ENCODE measurements at regions not wholly inside any gene's neighbourhood (a gene's known extent, or its start where the extent isn't known, plus 50 kb on each side); places are given as distances from the start of the nearest gene placed in this dataset.

DNA sequence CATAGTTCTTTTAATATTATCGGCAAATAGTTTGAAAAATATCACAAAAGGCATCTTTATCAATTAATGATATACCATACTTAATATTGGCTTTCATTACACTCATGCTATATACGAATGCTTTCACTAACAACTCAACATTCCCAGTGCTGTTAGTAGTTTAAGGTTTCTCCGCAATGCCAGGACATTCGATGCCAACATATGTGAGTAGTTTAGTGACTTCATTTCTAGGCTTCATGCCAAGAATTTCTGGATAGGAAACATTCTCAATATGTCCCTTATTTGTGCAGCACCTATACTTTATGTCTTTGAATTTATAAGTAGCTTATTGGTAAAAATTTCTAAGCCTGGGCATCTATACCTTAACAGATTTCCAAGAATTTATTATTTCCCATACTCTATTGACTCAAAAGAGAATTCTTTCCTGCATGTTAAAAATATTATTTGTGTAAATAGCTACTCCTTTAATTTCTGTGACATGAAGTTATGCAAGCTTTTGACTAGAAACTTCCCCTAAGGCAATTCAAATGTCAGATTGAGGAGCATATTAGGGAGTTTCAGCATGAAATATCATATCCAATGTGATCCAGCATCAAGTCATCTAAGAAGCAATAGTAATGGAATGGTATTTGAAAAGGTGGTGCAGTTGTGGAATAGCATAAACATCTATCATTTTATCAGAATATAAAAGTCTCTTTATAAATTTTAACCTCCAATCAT, 236.0 kb upstream of the STXBP5 start:
- WGBS, 2 donors, result 21 to 62% methylated on average over 4 of the region's 4 CpGs
- ATAC-seq (ENCODE audit: insufficient read depth, low FRiP score), result no peak
- TF ChIP-seq, protein P1, sequence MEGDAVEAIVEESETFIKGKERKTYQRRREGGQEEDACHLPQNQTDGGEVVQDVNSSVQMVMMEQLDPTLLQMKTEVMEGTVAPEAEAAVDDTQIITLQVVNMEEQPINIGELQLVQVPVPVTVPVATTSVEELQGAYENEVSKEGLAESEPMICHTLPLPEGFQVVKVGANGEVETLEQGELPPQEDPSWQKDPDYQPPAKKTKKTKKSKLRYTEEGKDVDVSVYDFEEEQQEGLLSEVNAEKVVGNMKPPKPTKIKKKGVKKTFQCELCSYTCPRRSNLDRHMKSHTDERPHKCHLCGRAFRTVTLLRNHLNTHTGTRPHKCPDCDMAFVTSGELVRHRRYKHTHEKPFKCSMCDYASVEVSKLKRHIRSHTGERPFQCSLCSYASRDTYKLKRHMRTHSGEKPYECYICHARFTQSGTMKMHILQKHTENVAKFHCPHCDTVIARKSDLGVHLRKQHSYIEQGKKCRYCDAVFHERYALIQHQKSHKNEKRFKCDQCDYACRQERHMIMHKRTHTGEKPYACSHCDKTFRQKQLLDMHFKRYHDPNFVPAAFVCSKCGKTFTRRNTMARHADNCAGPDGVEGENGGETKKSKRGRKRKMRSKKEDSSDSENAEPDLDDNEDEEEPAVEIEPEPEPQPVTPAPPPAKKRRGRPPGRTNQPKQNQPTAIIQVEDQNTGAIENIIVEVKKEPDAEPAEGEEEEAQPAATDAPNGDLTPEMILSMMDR (IDR thresholded peaks at IDR 0.05; ENCODE audit: control extremely low read depth, extremely low read depth), result no peak
- no peak overlapping the region for H3K4me3 ChIP-seq
- H3K27ac ChIP-seq (ENCODE audit: low read depth in 1 of 2, low read length in 1 of 2), result no peak overlapping the region
- no peaks in the 10 kb centered on the region for H3K36me3 ChIP-seq (ENCODE audit: control insufficient read depth in 4 of 4, insufficient read depth in 4 of 4, low read length in 4 of 4)
- H3K4me1 ChIP-seq (ENCODE audit: control insufficient read depth in 5 of 5, insufficient read depth in 5 of 5, low read length in 5 of 5), result peaks cover 0 to 4% (median 0%) of the 10 kb centered on the region in 5 donors
- no peaks in the 10 kb centered on the region for H3K27me3 ChIP-seq (ENCODE audit: control insufficient read depth in 3 of 3, insufficient read depth in 3 of 3, low read length in 2 of 3)
- DNase-seq, result peak in 2 of 3 donors; percentile 69 to 84
- H3K9ac ChIP-seq (ENCODE audit: insufficient read depth in 1 of 2, low read length in 2 of 2), result no peak overlapping the region
- peaks cover 0 to 8% (median 3%) of the 10 kb centered on the region in 4 donors for H3K9me3 ChIP-seq (ENCODE audit: control insufficient read depth in 4 of 4, insufficient read depth in 3 of 4, low read length in 3 of 4)

DNA sequence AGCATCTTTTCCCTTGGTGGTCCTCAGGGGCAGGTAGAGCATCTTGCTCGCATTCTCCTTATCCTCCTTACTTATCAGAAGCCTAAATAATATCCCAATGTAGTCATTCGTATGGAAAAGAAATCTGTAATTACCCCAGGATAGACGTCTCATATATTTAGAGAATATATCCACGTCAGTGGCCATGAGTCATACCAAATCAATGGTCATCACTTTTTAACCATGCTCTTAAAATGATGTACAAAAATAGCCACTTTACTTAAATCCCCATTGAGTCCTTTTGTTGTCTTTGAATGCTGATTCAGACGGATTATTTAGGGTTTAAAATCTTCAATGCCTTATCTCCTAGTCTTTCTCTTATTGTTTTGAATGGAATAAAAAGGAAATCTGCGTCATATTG, 231.7 kb upstream of the STXBP5 start:
- peaks cover 0 to 4% (median 0%) of the 10 kb centered on the region in 5 donors for H3K4me1 ChIP-seq (ENCODE audit: control insufficient read depth in 5 of 5, insufficient read depth in 5 of 5, low read length in 5 of 5)
- H3K27ac ChIP-seq (ENCODE audit: low read depth in 1 of 2, low read length in 1 of 2), result no peak overlapping the region
- no peak overlapping the region for H3K4me3 ChIP-seq
- no peak for DNase-seq
- no peaks in the 10 kb centered on the region for H3K27me3 ChIP-seq (ENCODE audit: control insufficient read depth in 3 of 3, insufficient read depth in 3 of 3, low read length in 2 of 3)
- no peak overlapping the region for H3K9ac ChIP-seq (ENCODE audit: insufficient read depth in 1 of 2, low read length in 2 of 2)
- H3K9me3 ChIP-seq (ENCODE audit: control insufficient read depth in 4 of 4, insufficient read depth in 3 of 4, low read length in 3 of 4), result no peaks in the 10 kb centered on the region
- no peak for ATAC-seq (ENCODE audit: insufficient read depth, low FRiP score)
- H3K36me3 ChIP-seq (ENCODE audit: control insufficient read depth in 4 of 4, insufficient read depth in 4 of 4, low read length in 4 of 4), result no peaks in the 10 kb centered on the region
- TF ChIP-seq, protein P1 (IDR thresholded peaks at IDR 0.05; ENCODE audit: control extremely low read depth, extremely low read depth), result no peak
- 74 to 96% methylated on average over 6 of the region's 6 CpGs for WGBS, 2 donors

DNA sequence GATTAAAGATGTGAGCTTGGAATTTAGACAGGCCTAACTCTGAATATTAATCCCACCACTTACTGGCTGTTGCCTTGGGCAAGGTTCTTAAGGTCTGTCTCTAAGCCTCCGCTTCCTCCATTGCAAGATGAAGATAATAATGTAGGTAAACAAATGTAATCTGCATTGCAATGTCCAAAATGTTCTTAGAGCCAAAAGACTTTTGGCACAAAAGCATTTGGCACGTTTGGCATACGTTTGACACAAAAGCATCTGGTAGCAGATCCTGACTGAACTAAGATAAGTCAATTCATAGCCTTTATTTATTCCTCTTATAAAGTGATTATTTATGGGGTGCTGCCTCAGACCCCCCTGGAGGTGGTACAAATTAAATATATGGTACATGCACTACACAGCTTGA, 229.9 kb upstream of the STXBP5 start:
- 67 to 85% methylated on average over 3 of the region's 3 CpGs for WGBS, 2 donors
- TF ChIP-seq, protein P1 (IDR thresholded peaks at IDR 0.05; ENCODE audit: control extremely low read depth, extremely low read depth), result no peak

DNA sequence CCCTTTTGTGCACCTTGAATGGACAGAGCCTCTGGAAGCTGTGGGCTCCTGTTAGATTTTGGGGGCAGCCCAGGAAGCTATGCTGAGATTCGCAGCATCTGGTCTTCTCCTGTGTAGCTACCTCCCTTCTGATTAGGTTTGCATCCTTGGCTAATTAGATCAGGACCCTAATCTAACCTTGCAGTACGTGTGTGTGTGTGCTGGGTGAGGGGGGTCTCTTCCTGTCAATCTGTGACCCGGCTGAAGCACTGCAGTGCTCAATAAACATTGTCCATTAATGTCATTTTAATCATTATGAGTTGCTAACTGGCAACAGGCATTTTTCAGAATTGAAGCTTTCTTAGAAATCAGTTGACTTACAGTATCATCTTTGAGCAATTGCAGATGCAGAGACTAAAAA, 229.1 kb upstream of the STXBP5 start:
- Histone ChIP-seq H3K4me3 (no peak overlapping the region), H3K36me3 (ENCODE audit: control insufficient read depth in 4 of 4, insufficient read depth in 4 of 4, low read length in 4 of 4) (no peaks in the 10 kb centered on the region), H3K27me3 (ENCODE audit: control insufficient read depth in 3 of 3, insufficient read depth in 3 of 3, low read length in 2 of 3) (no peaks in the 10 kb centered on the region), H3K9ac (ENCODE audit: insufficient read depth in 1 of 2, low read length in 2 of 2) (no peak overlapping the region), H3K4me1 (ENCODE audit: control insufficient read depth in 5 of 5, insufficient read depth in 5 of 5, low read length in 5 of 5) (no peaks in the 10 kb centered on the region), H3K9me3 (ENCODE audit: control insufficient read depth in 4 of 4, insufficient read depth in 3 of 4, low read length in 3 of 4) (no peaks in the 10 kb centered on the region), H3K27ac (ENCODE audit: low read depth in 1 of 2, low read length in 1 of 2) (no peak overlapping the region)
- WGBS, 2 donors, result 67 to 83% methylated on average over 3 of the region's 3 CpGs
- ATAC-seq (ENCODE audit: insufficient read depth, low FRiP score), result no peak
- DNase-seq, result no peak
- TF ChIP-seq, protein P1 (IDR thresholded peaks at IDR 0.05; ENCODE audit: control extremely low read depth, extremely low read depth), result no peak

More for the DNA sequence above, 229.9 kb upstream of the STXBP5 start:
- no peaks in the 10 kb centered on the region for H3K27me3 ChIP-seq (ENCODE audit: control insufficient read depth in 3 of 3, insufficient read depth in 3 of 3, low read length in 2 of 3)
- H3K4me3 ChIP-seq, result no peak overlapping the region
- H3K4me1 ChIP-seq (ENCODE audit: control insufficient read depth in 5 of 5, insufficient read depth in 5 of 5, low read length in 5 of 5), result no peaks in the 10 kb centered on the region
- ATAC-seq (ENCODE audit: insufficient read depth, low FRiP score), result no peak
- no peaks in the 10 kb centered on the region for H3K9me3 ChIP-seq (ENCODE audit: control insufficient read depth in 4 of 4, insufficient read depth in 3 of 4, low read length in 3 of 4)
- H3K36me3 ChIP-seq (ENCODE audit: control insufficient read depth in 4 of 4, insufficient read depth in 4 of 4, low read length in 4 of 4), result no peaks in the 10 kb centered on the region
- no peak overlapping the region for H3K27ac ChIP-seq (ENCODE audit: low read depth in 1 of 2, low read length in 1 of 2)
- DNase-seq, result no peak
- no peak overlapping the region for H3K9ac ChIP-seq (ENCODE audit: insufficient read depth in 1 of 2, low read length in 2 of 2)

Measured in lung (tissue), 11 donors.